HCT116 (cell line): ENCODE measurements at regions not wholly inside any gene's neighbourhood (a gene's known extent, or its start where the extent isn't known, plus 50 kb on each side); places are given as distances from the start of the nearest gene placed in this dataset.

Experiments used
- ATF3 ChIP-seq: IDR thresholded peaks from 2 replicates; pipeline ENCODE4 v1.6.1; 2012
- CTCF ChIP-seq, 3 experiments: fragments of 200-600 bp in 1 of 3; sonication (generic) in 1 of 3; IDR thresholded peaks in 2 of 3; conservative IDR thresholded peaks in 1 of 3; 2 replicates each; pipeline ENCODE4 v1.5.1; 2012 to 2017; ENCODE audit warnings: low read depth in 2 of 3, low read length in 2 of 3, antibody characterized with exemption in 1 of 3, borderline replicate concordance in 1 of 3, control low read depth in 1 of 3, mild to moderate bottlenecking in 1 of 3, mixed read lengths in 1 of 3, mixed run types in 1 of 3, moderate library complexity in 1 of 3; ENCODE audit not compliant: insufficient read depth in 1 of 3
- EGR1 ChIP-seq: IDR thresholded peaks from 2 replicates; pipeline ENCODE4 v1.6.1; 2012; ENCODE audit warnings: low read depth
- ELF1 ChIP-seq: IDR thresholded peaks from 2 replicates; pipeline ENCODE4 v1.6.1; 2012; ENCODE audit warnings: low read depth, borderline replicate concordance
- EZH2phosphoT487 ChIP-seq: fragments of 200-600 bp; IDR thresholded peaks from 2 replicates; pipeline ENCODE4 v1.6.1; 2018; ENCODE audit warnings: antibody characterized with exemption, borderline replicate concordance
- JUND ChIP-seq: IDR thresholded peaks from 2 replicates; pipeline ENCODE4 v1.6.1; 2012
- RAD21 ChIP-seq: IDR thresholded peaks from 2 replicates; pipeline ENCODE4 v1.6.1; 2012; ENCODE audit warnings: low read depth, mild to moderate bottlenecking
- SIN3A ChIP-seq: IDR thresholded peaks from 2 replicates; pipeline ENCODE4 v1.6.1; 2012; ENCODE audit warnings: low read depth
- SP1 ChIP-seq: IDR thresholded peaks from 2 replicates; pipeline ENCODE4 v1.6.1; 2012; ENCODE audit warnings: low read depth
- ZFX ChIP-seq: fragments of 450-650 bp; IDR thresholded peaks from 2 replicates; pipeline ENCODE4 v1.6.1; 2017
- ZNF274 ChIP-seq: fragments of 200-500 bp; sonication (Bioruptor generic); IDR thresholded peaks from 2 replicates; pipeline ENCODE4 v1.6.1; 2014; ENCODE audit warnings: mild to moderate bottlenecking, low read depth, low read length, inconsistent platforms
- TF ChIP-seq, protein P1 (sequence below): IDR thresholded peaks from 2 replicates; pipeline ENCODE4 v1.6.1; 2011; ENCODE audit warnings: mild to moderate bottlenecking, low read length, moderate library complexity; ENCODE audit not compliant: insufficient replicate concordance; ENCODE audit errors: extremely low read depth

DNA sequence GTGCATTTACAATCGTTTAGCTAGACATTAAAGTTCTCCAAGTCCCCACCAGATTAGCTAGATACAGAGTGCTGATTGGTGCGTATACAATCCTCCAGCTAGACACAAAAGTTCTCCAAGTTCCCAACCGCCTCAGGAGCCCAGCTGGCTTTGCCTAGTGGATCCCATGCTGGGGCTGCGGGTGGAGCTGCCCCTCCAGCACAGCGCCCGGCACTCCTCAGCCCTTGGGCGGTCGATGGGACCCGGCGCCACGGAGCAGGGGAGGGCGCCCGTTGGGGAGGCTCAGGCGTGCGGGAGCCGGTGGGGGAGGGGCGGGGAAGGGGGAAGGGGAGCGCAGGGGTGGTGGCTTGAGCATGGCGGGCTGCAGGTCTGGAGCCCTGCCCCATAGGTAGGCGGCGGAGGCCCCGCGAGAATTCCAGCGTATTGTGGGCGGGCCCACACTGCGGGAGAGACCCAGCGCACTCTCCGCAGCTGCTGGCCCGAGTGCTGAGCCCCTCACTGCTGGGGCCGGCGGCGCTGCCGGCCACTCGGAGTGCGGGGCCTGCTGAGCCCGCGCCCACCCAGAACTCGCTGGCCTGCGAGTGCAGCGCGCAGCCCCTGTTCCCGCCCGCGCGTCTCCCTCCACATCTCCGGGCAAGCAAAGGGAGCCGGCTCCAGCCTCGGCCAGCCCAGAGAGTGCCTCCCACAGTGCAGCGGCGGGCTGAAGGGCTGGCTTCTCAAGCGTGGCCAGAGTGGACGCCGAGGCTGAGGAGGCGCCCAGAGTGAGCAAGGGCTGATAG lies 907.5 kb downstream of the CDH8 start (continued):
- TF ChIP-seq CTCF (IDR thresholded peaks at IDR 0.05 in 2 of 3, conservative IDR thresholded peaks at IDR 0.05 in 1 of 3; ENCODE audit: borderline replicate concordance in 1 of 3, insufficient read depth in 1 of 3, low read depth in 2 of 3, low read length in 2 of 3), result no peak
- TF ChIP-seq SP1, result no peak
- TF ChIP-seq ATF3, result no peak
- TF ChIP-seq EGR1, result no peak
- TF ChIP-seq, protein P1, sequence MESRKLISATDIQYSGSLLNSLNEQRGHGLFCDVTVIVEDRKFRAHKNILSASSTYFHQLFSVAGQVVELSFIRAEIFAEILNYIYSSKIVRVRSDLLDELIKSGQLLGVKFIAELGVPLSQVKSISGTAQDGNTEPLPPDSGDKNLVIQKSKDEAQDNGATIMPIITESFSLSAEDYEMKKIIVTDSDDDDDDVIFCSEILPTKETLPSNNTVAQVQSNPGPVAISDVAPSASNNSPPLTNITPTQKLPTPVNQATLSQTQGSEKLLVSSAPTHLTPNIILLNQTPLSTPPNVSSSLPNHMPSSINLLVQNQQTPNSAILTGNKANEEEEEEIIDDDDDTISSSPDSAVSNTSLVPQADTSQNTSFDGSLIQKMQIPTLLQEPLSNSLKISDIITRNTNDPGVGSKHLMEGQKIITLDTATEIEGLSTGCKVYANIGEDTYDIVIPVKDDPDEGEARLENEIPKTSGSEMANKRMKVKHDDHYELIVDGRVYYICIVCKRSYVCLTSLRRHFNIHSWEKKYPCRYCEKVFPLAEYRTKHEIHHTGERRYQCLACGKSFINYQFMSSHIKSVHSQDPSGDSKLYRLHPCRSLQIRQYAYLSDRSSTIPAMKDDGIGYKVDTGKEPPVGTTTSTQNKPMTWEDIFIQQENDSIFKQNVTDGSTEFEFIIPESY, result no peak
- TF ChIP-seq SIN3A, result no peak
- no peak for TF ChIP-seq RAD21
- no peak for TF ChIP-seq EZH2phosphoT487
- TF ChIP-seq JUND, result no peak
- TF ChIP-seq ZFX, result no peak
- TF ChIP-seq ELF1, result no peak
- no peak for TF ChIP-seq ZNF274
